RPMI7951 (cell line): ENCODE measurements at regions not wholly inside any gene's neighbourhood (a gene's known extent, or its start where the extent isn't known, plus 50 kb on each side); places are given as distances from the start of the nearest gene placed in this dataset.

Experiments used
- DNase-seq: peaks from one replicate; pipeline ENCODE4 v3.0.0-alpha.2; 2012; ENCODE audit warnings: low read depth

GRCh38 chr9:89768650-89769071, 163.8 kb downstream of the GADD45G start:
- no peak for DNase-seq

DNA sequence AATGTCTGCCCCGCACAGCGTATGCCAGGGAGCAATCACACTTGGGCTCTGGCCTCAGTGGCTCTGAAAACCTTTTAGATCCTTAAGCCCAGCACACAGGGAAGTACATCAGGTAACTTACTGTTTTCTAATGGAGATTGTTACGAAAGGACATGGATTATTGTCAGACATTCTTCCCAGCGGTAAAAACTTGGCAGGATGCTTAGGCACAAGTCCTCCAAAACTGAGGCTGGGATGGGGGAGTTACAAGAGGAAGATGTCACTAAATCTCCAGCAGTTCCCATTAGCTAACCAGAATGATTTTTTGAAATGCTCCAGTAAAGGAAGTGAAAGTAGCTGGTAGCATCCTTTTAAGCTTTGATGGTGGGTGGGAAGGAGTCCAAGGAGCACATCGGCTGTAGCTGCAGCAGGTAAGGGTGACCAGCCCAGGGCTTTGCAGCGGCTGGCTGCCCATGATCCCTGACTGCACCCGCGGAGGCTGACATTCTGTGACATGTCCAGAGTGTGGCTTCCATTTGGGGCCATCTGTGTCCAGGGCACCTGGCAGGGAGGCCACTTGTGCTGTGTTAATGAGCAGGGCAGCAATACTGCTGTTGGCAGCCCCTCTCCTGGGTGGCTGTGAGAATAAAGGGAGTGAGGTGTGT, 165.8 kb downstream of the GADD45G start:
- DNase-seq, result no peak

- DNase-seq, result no peak
Measured at GRCh38 chr9:89771205-89771604, 166.4 kb downstream of the GADD45G start.

- DNase-seq, result no peak
Measured at GRCh38 chr9:89773170-89773569, 168.4 kb downstream of the GADD45G start.

DNA sequence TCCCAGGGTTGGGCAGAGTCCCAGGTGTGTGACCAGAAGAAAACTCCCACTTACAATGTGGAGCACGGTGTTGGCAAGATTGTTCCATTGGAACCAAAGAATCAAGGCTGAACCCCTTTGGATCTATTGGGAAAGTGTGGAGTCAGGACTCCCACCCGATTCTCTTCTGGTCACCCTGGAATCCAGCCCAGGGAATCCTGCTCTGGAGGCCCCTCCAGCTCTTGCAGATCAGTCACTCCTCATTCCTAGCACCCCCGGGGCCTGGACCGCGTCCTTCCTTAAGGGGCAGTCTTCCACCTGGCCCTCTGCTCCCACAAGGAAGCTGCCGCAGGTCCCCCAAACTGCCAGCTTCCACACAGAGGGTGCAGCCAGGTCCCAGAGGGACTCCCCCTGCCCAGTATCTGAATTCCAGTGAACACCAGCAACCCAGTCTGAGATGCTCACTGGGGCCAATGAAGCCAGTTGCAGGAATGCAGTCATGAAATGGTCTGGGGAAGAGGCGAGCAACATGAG, 170.1 kb downstream of the GADD45G start:
- DNase-seq, result no peak

- no peak for DNase-seq
Measured at GRCh38 chr9:89775641-89776040, 170.8 kb downstream of the GADD45G start.

- no peak for DNase-seq
Measured at GRCh38 chr9:89776795-89777525, 172.1 kb downstream of the GADD45G start.

DNA sequence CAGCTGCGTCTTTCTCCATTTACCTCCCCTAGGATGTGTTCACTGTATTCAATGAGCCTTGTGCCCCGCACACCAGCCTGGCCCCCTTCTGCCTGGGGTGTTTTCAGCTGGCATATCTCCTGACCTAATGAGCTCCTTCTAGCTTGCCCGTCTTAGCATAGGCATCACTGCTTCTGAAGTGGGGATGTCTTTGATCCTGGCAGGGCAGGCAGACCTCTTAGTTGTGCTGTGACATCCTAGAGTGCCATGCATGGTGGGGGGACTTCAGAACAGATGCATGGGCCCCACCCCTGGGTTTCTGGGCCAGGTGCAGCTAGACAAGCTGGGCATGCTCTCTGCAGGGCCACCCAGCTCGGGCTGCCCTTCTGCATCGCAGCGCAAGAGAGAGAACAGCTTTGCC, 172.7 kb downstream of the GADD45G start:
- DNase-seq, result no peak

DNA sequence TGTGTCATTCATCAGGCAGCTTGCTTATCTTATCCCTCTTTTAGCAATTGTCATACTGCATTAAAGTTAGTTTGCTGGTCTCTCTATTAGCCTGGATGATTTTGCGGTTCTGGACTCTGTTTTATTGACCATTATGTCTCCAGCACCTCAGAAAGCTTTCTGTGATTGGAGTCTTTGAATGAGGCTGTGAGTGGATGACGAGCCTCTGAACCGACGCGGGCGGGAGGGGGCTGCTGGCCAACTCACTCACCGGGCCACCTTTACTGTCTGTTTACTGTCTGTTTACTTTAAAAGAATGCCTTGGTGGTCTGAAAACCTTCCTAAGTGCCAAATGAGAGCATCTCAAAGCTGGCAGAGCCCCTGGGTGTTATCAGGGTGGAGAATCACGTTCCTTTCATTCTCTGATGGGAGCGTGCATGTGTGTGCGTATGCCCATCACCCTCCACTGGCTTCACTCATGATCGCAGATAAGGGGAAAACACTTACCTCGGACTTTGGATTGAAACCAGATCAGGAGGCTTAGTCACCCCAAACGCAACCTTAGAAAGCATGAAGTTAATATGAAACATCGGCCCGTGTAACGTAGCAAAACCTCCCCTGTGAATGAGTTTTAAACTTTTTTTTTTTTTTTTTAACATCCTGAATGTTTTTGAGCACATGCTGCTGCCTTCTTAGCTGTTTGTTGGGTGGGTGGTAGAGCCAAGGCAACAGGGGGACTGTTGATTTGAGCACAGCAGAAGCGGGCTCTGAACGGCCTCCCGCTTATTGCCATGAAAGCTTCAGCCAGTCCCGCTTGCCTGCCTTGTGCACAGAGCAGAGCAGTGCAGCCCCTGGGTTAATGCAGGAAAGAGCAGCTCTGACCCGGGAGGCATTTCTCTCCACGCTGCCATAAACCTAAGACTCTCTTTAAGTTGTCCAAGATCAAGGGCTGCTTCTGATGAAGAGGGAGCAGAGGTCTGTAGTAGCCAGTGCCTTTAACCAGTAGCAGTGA, 173.6 kb downstream of the GADD45G start:
- no peak for DNase-seq

DNA sequence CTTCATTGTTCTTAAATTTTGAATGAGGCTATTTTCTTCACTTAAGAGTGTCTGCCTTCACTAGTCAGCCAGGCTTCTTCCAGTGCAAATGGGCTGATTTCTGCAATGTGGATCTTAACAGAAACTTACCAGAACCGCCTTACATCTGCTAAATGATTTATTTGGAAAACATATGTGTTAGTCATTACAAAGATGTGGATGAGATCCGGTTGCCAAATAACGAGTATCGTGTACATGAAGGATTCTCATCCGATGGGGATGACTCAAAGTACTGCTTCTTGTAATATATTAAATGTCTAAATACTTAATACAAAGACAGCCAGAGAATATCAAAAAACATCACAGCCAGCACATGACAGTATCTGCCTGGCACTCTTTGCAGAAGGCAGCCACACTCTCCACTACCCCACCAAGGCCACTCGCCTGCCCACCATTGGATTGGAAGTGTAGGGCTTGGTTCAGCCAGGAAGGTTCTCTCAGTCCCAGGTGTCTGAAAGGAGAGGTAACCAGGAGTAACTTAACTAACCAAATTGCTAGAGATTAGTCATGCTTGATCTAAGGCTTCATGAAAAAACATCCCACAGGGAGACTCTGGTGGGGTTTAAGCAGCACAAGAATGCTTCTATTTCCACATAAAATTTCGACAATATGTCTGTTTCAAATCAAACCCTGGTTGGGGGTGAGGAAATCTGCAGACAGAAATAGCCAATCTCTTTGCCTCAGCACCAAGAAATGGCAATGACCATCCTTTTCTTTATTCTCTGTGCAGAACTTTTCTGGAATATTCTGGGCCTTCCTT, 174.8 kb downstream of the GADD45G start:
- no peak for DNase-seq

- DNase-seq, result no peak
Measured at GRCh38 chr9:89780959-89781358, 176.1 kb downstream of the GADD45G start.

DNA sequence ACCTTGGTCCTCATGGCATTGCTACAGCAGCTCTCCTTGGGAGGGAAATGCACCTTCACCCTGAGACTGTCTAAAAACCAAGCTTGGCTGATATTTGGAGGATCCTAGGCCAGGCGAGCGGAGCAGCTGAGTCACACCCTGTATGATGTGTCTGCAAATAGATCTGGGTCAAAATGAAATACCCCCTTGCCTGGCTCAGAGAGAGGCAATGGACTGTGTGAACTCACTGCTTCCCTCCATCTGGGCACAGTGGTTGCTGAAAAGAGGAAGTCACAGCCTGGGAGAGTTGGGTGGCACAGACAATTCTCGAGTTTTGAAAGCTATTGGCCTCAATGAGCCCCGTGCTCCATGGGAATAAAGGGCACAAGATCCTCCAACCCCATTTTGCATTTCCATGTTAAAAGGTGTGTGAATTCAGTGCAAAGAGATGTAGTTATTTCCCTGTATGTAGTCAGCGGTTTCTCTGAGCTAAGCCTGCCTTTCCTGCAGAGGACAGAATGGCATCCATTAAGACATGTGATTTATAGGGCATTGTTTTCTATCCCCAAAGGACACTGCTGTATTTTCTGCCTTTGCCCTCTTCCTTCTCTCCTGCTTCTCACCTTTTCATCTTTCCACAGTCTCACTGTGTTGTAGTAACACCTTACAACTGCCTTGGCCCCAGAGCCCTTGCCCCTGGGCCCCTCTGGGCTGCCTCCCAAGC, 177.2 kb downstream of the GADD45G start:
- no peak for DNase-seq

DNA sequence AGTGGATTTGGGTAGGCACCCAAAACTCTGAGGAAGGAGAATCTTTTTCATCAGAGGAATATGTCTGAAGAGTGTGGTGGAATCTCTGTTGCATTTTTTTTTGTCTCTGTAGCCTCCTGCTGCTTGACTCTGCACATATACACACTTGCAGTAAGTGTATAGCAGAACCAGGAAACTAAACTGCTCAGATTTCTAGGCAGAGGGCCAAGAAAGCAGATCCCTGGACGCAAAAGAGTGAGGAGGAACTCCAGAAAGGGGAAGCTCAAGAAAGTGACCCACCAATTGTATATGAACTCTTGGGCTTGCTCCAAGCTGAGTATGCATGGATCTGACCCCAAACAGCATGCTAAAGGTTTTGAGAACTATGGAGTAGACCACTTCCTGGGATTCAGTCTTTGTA, 181.8 kb downstream of the GADD45G start:
- DNase-seq, result no peak

GRCh38 chr9:89787595-89787994, 182.8 kb downstream of the GADD45G start:
- DNase-seq, result no peak

DNA sequence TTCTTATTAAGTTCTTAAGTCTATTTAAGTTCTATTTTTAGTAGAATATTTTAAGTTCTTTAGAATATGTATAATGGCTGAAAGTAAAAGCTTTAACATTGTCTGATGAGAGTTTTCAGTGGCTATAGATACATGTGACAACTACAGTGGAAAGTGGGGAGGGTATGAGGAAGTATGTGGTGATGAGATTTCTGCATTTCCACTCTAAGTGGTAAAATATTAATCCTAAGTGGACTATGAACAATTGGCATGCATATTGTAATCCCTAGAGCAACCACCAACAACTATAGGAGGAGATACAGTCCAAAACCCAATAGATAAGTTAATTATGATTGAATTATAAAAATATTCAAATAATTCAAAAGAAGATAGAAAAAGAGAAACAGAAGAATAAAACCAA, 183.6 kb downstream of the GADD45G start:
- no peak for DNase-seq

DNA sequence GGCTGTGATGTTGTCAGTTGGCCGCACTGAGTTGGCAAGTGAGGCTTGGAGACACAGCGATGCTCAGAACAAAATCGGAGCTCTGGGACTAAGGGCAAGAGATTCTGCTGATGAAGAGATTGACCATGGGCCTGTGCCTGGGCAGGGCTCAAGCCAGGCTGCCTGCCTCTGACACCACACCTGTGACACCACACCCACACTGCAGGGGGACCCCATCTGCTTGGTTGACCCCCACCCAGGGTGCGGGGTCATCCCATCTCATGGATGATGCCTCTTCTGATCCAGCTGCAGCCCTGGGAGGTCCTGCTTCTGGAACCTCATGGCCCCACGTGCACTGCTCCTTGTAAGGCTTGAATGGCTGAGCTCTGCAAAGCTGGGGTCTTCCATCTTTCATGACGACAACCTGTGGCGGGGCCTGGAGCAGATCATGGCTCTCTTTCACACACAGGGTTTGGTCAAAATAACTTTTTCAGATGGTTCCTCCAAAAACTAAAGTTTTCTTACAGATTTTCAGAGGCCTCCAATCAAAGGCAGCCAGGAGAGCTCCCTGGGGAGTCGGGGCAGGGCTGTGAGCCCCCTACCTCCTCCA, 185.2 kb downstream of the GADD45G start:
- no peak for DNase-seq

DNA sequence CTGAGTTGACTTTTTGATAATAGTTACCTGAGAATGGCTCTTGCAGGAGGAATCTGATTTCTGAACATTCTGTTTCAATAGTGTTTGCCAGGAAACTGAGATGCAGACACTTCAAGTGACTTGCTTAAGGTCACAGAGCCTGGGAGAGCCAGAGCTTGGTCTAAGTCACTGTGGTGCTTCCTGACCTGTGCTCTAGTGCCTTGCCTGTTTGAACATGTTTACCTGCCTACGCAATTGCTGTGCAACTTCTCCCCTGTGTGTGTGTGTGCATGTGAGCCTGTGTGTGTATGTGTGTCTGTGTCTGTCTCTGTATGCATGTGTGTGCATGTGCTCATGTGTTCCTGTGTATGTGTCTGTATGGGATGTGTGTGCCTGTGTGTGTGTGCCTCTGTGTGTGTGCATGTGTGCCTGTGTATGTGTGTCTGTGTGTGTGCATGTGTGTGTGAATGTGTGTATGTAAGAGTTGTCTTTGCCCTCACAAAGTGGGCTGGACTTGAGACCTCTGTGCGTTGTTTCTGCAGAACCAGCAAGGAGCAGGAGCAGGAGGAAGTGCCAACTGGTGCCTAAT, 185.8 kb downstream of the GADD45G start:
- DNase-seq, result no peak

GRCh38 chr9:89791754-89792153, 186.9 kb downstream of the GADD45G start:
- DNase-seq, result no peak

DNA sequence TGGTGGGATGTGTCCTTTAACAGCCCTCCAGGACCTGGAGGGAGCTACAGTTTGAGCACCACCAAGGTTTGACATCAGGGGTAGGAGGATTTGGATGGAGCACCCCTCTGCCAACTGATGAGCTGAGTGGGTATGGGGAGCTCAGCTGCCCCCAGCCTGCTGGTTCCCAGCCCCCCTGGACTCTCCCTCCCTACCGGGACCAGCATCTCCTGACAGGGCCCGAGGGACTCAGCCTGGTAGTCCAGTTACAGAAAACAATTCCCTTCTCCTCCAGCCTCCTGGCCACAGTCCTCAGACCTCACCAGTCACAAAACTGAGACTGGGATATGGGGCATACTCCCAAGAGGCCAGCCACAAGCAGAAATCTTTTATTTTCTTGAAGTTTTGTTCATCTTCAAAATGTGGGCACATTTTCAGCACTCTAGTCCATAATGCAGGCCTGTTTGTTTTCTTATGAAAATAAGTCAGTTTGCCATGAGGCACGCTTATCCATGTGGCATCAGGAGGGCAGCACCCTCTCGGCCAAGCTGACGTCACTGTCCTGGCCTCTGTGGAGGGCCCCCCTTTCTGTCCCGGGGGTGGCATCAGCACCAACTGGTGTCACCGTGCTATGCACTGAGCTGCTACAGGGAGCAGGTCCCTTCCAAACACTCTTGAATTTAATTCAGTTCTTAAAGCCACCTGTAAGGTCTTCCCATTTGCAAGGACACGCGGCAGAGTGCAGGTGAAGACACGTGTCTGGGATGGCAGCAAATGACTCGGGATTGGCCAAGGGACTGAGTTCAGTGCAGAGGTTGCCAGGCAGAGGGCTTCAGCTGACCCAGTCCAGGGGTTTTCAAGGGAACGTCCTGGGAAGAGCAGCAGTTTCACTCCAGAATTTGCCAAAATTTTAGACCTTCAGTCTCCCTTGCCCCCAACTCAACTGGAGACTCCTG, 187.6 kb downstream of the GADD45G start:
- no peak for DNase-seq
